GM13976 (cell line): ENCODE measurements at regions not wholly inside any gene's neighbourhood (a gene's known extent, or its start where the extent isn't known, plus 50 kb on each side); places are given as distances from the start of the nearest gene placed in this dataset.
"Not testable (repeated sequence)": the region's sequence is repeated elsewhere in the genome, so short reads cannot be mapped to it uniquely, and the experiment has no call there.

Experiments used
- DNase-seq: peaks from one replicate; pipeline ENCODE4 v3.0.0; 2012; ENCODE audit warnings: low spot score
- in situ Hi-C: fragments of 300-500 bp; cut with MboI; formaldehyde crosslinking; loops from one replicate; pipeline ENCODE4 v1.12.0; 2022; ENCODE audit warnings: low sequenced_read_pairs, mixed read lengths, inconsistent platforms; ENCODE audit not compliant: unreplicated experiment
- TF ChIP-seq, protein P1 (sequence below): IDR thresholded peaks from 2 replicates; pipeline ENCODE4 v1.5.1; 2012; ENCODE audit warnings: borderline replicate concordance, mild to moderate bottlenecking; ENCODE audit not compliant: insufficient read depth; ENCODE audit errors: extremely low read depth, missing control alignments, control extremely low read depth

DNA sequence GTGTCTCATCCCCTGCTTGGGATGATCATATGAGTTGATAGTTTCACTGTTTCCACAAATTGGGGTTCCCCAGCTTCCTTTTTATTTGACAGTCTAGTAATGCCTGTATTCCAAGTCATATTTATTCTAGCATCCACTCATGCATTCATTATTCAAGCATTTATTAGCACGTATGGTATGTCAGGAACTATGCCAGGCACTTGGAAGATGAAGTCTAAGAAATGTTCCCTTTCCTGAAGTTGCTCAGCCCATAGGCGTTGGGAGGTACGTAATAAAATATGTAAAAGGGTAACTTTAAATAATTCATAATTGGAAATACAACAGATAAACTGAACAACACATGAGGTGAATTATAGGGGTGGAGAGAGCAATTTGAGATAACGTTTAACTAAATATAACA, 338.0 kb upstream of the MAF start:
- in situ Hi-C loops, result no loop called here
- DNase-seq, result no peak
- TF ChIP-seq, protein P1, sequence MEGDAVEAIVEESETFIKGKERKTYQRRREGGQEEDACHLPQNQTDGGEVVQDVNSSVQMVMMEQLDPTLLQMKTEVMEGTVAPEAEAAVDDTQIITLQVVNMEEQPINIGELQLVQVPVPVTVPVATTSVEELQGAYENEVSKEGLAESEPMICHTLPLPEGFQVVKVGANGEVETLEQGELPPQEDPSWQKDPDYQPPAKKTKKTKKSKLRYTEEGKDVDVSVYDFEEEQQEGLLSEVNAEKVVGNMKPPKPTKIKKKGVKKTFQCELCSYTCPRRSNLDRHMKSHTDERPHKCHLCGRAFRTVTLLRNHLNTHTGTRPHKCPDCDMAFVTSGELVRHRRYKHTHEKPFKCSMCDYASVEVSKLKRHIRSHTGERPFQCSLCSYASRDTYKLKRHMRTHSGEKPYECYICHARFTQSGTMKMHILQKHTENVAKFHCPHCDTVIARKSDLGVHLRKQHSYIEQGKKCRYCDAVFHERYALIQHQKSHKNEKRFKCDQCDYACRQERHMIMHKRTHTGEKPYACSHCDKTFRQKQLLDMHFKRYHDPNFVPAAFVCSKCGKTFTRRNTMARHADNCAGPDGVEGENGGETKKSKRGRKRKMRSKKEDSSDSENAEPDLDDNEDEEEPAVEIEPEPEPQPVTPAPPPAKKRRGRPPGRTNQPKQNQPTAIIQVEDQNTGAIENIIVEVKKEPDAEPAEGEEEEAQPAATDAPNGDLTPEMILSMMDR, result no peak

DNA sequence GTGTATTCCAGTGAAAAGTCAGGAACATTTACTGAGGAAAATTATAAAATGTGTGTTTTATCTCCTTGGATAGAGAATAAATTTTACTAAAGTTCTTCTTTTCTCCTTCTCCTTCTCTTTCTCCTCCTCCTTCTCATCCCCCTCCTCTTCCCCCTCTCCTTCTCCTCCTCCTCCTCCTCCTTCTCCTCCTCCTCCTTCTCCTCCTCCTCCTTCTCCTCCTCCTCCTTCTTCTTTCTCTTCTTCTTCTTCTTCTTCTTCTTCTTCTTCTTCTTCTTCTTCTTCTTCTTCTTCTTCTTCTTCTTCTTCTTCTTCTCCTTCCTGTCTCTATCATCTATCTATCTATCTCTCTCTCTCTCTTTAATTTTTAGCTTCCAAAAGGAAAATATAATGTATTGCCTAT, 337.1 kb upstream of the MAF start:
- in situ Hi-C loops, DNase-seq: not testable (repeated sequence)

DNA sequence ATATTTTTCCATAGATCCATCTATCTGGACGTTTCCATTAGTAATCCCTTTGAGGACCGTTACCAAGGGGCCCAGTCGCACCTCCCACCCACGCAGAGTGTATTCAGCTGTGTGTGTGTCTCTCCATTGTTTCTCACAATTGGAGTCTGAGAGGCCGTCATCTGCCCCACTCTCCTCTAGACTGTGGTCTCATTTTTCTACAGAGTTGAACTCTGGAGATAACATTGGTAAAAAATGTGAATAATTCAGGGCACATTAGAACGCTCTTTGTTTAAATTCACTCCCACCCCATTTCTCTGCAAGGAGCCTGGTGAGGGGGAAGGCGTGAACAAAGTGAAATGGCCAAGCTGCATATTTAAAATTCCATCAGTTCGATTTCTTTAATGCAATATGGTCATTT, 333.1 kb upstream of the MAF start:
- no peak for DNase-seq
- TF ChIP-seq, protein P1, result no peak
- in situ Hi-C loops, result no loop called here

DNA sequence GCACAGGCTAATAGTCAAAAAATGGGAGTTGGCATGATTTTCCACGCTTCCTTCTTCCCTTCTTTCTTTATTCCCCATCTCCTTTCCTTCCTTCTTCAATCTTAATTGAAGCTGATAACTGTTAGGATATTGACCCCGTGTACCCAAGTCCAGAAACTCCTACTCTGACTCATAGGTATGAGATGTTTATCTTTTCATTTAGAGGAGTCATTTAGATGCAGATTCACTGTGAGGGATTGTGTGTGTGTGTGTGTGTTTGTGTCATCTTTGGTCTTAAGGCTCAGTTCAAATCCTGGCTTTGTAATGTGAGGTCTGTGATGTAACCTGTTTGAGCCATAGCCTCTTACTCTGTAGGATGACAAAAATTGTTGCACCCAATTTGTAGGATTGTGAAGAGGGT, 332.0 kb upstream of the MAF start:
- TF ChIP-seq, protein P1, result no peak
- DNase-seq, result no peak
- in situ Hi-C loops, result no loop called here

DNA sequence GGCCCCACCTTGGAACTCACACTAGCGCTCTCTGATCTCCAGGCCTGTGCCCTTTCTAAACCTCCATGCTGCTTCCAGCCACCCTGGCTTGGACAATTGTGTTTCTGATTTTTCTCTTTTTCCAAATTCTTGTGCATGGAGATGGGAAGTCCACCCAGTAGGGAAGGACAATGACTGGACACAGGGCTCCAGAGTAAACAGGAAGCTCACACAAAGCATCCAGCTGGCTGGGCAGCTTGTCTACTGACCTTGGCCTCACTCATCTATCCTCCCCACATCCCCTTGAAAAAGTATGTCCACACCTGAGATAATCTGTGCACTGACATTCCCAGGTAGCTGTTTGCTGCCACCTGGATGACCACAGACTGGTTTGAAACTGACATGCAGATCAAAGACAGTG, 331.2 kb upstream of the MAF start:
- TF ChIP-seq, protein P1, result no peak
- in situ Hi-C loops, result no loop called here
- no peak for DNase-seq

DNA sequence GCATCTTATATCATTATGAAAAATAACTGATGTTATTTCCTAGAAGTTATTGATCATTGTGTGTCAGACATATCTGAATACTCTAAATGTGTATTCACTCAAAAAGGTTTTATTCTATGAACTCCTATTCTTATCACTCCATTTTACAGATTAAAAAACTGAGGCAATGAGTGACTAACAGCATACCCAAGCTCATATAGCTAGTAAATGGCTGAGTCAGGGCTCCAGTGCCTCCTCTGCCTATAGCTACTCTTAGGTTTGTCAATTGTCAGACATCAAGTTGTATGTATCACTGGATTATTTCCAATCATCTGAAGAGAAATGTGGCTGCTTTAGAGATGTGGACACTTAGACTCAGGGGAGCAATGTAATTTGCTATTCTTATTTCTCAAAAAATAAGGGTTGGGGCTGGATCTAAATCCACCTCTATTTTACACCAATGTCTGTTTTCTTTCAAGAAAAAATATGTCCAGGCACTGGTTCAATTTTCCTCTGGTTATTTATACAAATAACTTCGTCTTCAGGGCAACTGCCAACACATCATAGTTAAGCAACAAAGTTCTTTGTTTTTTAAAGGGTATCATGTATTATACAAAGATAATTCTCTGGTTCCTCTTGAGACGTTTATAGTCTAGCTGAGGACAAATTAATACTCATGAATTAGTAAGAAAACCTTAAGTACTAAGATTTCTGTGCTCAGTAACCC, 328.9 kb upstream of the MAF start:
- no peak for DNase-seq
- in situ Hi-C loops, result no loop called here
- TF ChIP-seq, protein P1, result no peak

DNA sequence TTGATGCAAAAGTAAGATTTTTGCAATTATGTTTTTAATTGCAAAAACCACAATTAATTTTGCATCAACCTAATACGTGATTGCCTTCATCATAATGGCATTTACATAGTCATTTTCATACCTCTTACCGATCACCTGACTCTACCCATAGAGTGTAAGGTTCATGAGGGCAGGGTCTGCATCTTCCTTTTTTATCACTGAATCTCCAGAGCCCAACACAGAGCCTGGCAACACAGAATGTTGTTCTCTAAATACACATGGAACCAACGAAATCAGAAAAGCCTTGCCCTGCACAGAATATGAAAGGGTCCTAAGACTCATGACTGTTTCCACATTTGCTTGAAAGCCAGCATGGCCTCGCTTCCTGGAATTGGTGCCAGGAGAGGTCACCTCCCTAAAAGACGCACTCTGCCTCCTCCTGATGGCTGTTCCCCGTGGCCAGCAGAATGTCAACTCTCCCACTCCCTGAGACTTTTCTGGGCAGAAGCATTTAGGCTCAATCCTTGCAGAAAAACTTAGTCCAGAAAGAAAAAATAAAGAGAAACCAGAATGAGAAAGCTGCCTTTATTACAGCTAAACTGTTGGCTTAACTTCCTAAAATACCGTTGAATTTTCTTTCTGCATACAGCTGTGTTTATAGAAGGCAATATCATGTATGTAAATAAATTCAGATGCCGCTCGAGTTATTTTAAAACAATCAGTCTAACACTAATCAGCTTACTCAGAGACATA, 327.8 kb upstream of the MAF start:
- TF ChIP-seq, protein P1, result no peak
- DNase-seq, result no peak
- in situ Hi-C loops, result no loop called here
